ENCODE measurements at regions not wholly inside any gene's neighbourhood (a gene's known extent, or its start where the extent isn't known, plus 50 kb on each side); places are given as distances from the start of the nearest gene placed in this dataset.

GRCh38 chr14:85744573-85744972 is 214.6 kb downstream of the FLRT2 start:
- no peaks in the 10 kb centered on the region for H3K9me3 ChIP-seq
- no peaks in the 10 kb centered on the region for H4K20me1 ChIP-seq
- H3K27me3 ChIP-seq = no peaks in the 10 kb centered on the region
- H3K27ac ChIP-seq = no peak overlapping the region
- H3K4me2 ChIP-seq = no peak overlapping the region
- no peak overlapping the region for H3K4me3 ChIP-seq
- TF ChIP-seq Cebpa-rat (IDR thresholded peaks at IDR 0.05) = no peak
- no peaks in the 10 kb centered on the region for H3K4me1 ChIP-seq
- H3K36me3 ChIP-seq = no peaks in the 10 kb centered on the region
- H3K9ac ChIP-seq = no peak overlapping the region

- Histone ChIP-seq H3K27ac (no peak overlapping the region), H4K20me1 (no peaks in the 10 kb centered on the region), H3K4me3 (no peak overlapping the region), H3K27me3 (no peaks in the 10 kb centered on the region), H3K9ac (no peak overlapping the region), H3K36me3 (no peaks in the 10 kb centered on the region), H3K9me3 (no peaks in the 10 kb centered on the region), H3K4me2 (no peak overlapping the region), H3K4me1 (no peaks in the 10 kb centered on the region)
- no peak for TF ChIP-seq Cebpa-rat (IDR thresholded peaks at IDR 0.05)
Measured at GRCh38 chr14:85732031-85732430, 202.1 kb downstream of the FLRT2 start.

GRCh38 chr14:85731186-85731585 is 201.2 kb downstream of the FLRT2 start:
- Histone ChIP-seq H3K36me3 (no peaks in the 10 kb centered on the region), H3K9ac (no peak overlapping the region), H3K27ac (no peak overlapping the region), H3K9me3 (no peaks in the 10 kb centered on the region), H3K27me3 (no peaks in the 10 kb centered on the region), H4K20me1 (no peaks in the 10 kb centered on the region), H3K4me2 (no peak overlapping the region), H3K4me3 (no peak overlapping the region), H3K4me1 (no peaks in the 10 kb centered on the region)
- TF ChIP-seq Cebpa-rat (IDR thresholded peaks at IDR 0.05) = no peak

- Histone ChIP-seq H3K9ac (no peak overlapping the region), H3K4me1 (no peaks in the 10 kb centered on the region), H4K20me1 (no peaks in the 10 kb centered on the region), H3K4me3 (no peak overlapping the region), H3K27me3 (no peaks in the 10 kb centered on the region), H3K4me2 (no peak overlapping the region), H3K9me3 (no peaks in the 10 kb centered on the region), H3K27ac (no peak overlapping the region), H3K36me3 (no peaks in the 10 kb centered on the region)
- no peak for TF ChIP-seq Cebpa-rat (IDR thresholded peaks at IDR 0.05)
Measured at GRCh38 chr14:85728476-85729065, 198.6 kb downstream of the FLRT2 start.

- no peaks in the 10 kb centered on the region for H4K20me1 ChIP-seq
- H3K9me3 ChIP-seq = peaks cover 4% of the 10 kb centered on the region; the same call in 1 of the 2 replicates
- no peaks in the 10 kb centered on the region for H3K36me3 ChIP-seq
- no peaks in the 10 kb centered on the region for H3K27me3 ChIP-seq
- H3K27ac ChIP-seq = no peak overlapping the region
- H3K4me1 ChIP-seq = no peaks in the 10 kb centered on the region
- no peak overlapping the region for H3K9ac ChIP-seq
- no peak overlapping the region for H3K4me2 ChIP-seq
- H3K4me3 ChIP-seq = no peak overlapping the region
- TF ChIP-seq Cebpa-rat (IDR thresholded peaks at IDR 0.05) = no peak
Measured at GRCh38 chr14:85714069-85714468, 184.1 kb downstream of the FLRT2 start.

- H3K36me3 ChIP-seq = no peaks in the 10 kb centered on the region
- H3K27ac ChIP-seq = no peak overlapping the region
- H3K9ac ChIP-seq = no peak overlapping the region
- H3K4me1 ChIP-seq = no peaks in the 10 kb centered on the region
- no peak for TF ChIP-seq Cebpa-rat (IDR thresholded peaks at IDR 0.05)
- H3K27me3 ChIP-seq = no peaks in the 10 kb centered on the region
- no peaks in the 10 kb centered on the region for H4K20me1 ChIP-seq
- no peak overlapping the region for H3K4me3 ChIP-seq
- no peak overlapping the region for H3K4me2 ChIP-seq
- no peaks in the 10 kb centered on the region for H3K9me3 ChIP-seq
Measured at GRCh38 chr14:85711620-85712019, 181.7 kb downstream of the FLRT2 start.

Measured in BLaER1 (cell line).